ENCODE measurements at regions not wholly inside any gene's neighbourhood (a gene's known extent, or its start where the extent isn't known, plus 50 kb on each side); places are given as distances from the start of the nearest gene placed in this dataset.

GRCh38 chr13:75024602-75025001 lies 457.4 kb downstream of the TBC1D4 start:
- no peak for TF ChIP-seq CTCF (IDR thresholded peaks at IDR 0.05; ENCODE audit: low read depth, low read length)
- no peak for DNase-seq (ENCODE audit: extremely low read depth, low read depth)

- DNase-seq (ENCODE audit: extremely low read depth, low read depth) = no peak
- no peak for TF ChIP-seq CTCF (IDR thresholded peaks at IDR 0.05; ENCODE audit: low read depth, low read length)
Measured at GRCh38 chr13:75023609-75024008, 458.4 kb downstream of the TBC1D4 start.

- TF ChIP-seq CTCF (IDR thresholded peaks at IDR 0.05; ENCODE audit: low read depth, low read length) = no peak
Measured at GRCh38 chr13:75021151-75021550, 460.8 kb downstream of the TBC1D4 start.

GRCh38 chr13:75016225-75016624 lies 465.7 kb downstream of the TBC1D4 start:
- DNase-seq (ENCODE audit: extremely low read depth, low read depth) = no peak
- TF ChIP-seq CTCF (IDR thresholded peaks at IDR 0.05; ENCODE audit: low read depth, low read length) = no peak

More at GRCh38 chr13:75021151-75021550, 460.8 kb downstream of the TBC1D4 start:
- DNase-seq (ENCODE audit: extremely low read depth, low read depth) = no peak

GRCh38 chr13:75013818-75014217 lies 468.2 kb downstream of the TBC1D4 start:
- TF ChIP-seq CTCF (IDR thresholded peaks at IDR 0.05; ENCODE audit: low read depth, low read length) = no peak
- no peak for DNase-seq (ENCODE audit: extremely low read depth, low read depth)

GRCh38 chr13:75010941-75011340 lies 471.0 kb downstream of the TBC1D4 start:
- DNase-seq (ENCODE audit: extremely low read depth, low read depth) = no peak
- no peak for TF ChIP-seq CTCF (IDR thresholded peaks at IDR 0.05; ENCODE audit: low read depth, low read length)

GRCh38 chr13:75008926-75009325 lies 473.0 kb downstream of the TBC1D4 start:
- no peak for TF ChIP-seq CTCF (IDR thresholded peaks at IDR 0.05; ENCODE audit: low read depth, low read length)
- no peak for DNase-seq (ENCODE audit: extremely low read depth, low read depth)

All from AG09319 (cell line).